Fibroblast of the aortic adventitia (primary cell): ENCODE measurements at regions not wholly inside any gene's neighbourhood (a gene's known extent, or its start where the extent isn't known, plus 50 kb on each side); places are given as distances from the start of the nearest gene placed in this dataset.

ENCODE experiments used
- DNase-seq: peaks from one replicate; pipeline ENCODE4 v3.0.0-alpha.2; 2010; ENCODE audit warnings: low read depth
- H3K4me3 ChIP-seq: 2 replicates; pipeline ENCODE4 v1.5.1; 2011; ENCODE audit warnings: low read depth, mild to moderate bottlenecking, control low read depth, low read length, moderate library complexity
- TF ChIP-seq, protein P1 (sequence below): IDR thresholded peaks from 2 replicates; pipeline ENCODE4 v1.5.1; 2011; ENCODE audit warnings: mild to moderate bottlenecking, low read length, control low read depth, inconsistent platforms; ENCODE audit not compliant: insufficient read depth

DNA sequence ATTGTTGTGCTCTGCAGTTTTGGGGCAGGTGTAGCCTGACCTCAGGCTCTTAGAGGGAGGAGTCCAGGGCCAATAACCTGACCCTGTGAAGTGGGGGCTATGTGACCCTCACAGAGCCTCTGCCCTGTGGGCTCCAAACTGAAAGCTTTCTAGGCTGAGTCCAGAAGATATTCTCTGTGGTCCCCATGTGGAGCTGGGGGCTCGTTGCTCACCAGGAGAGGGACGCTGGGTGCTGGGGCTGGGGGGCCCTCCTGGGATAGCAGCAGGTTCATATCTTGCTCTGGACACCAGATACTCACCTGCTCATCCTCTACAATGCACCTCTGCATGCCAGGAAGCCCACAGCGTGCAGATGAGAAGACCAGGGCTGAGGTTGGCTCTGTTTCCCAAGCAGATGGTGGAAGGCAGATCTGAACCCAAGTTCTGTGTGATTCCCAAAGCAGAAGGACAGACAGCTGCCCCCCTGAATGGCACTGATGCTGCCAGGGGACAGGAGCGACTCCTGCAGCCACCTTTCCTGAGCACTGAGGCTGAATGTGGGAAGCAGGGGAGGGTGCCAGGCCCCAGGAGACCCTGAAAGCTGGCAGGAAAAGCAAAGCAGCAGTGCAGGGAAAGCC lies 1022.0 kb downstream of the TBC1D22A start:
- no peak for DNase-seq
- TF ChIP-seq, protein P1, sequence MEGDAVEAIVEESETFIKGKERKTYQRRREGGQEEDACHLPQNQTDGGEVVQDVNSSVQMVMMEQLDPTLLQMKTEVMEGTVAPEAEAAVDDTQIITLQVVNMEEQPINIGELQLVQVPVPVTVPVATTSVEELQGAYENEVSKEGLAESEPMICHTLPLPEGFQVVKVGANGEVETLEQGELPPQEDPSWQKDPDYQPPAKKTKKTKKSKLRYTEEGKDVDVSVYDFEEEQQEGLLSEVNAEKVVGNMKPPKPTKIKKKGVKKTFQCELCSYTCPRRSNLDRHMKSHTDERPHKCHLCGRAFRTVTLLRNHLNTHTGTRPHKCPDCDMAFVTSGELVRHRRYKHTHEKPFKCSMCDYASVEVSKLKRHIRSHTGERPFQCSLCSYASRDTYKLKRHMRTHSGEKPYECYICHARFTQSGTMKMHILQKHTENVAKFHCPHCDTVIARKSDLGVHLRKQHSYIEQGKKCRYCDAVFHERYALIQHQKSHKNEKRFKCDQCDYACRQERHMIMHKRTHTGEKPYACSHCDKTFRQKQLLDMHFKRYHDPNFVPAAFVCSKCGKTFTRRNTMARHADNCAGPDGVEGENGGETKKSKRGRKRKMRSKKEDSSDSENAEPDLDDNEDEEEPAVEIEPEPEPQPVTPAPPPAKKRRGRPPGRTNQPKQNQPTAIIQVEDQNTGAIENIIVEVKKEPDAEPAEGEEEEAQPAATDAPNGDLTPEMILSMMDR: no peak
- H3K4me3 ChIP-seq: no peak overlapping the region

DNA sequence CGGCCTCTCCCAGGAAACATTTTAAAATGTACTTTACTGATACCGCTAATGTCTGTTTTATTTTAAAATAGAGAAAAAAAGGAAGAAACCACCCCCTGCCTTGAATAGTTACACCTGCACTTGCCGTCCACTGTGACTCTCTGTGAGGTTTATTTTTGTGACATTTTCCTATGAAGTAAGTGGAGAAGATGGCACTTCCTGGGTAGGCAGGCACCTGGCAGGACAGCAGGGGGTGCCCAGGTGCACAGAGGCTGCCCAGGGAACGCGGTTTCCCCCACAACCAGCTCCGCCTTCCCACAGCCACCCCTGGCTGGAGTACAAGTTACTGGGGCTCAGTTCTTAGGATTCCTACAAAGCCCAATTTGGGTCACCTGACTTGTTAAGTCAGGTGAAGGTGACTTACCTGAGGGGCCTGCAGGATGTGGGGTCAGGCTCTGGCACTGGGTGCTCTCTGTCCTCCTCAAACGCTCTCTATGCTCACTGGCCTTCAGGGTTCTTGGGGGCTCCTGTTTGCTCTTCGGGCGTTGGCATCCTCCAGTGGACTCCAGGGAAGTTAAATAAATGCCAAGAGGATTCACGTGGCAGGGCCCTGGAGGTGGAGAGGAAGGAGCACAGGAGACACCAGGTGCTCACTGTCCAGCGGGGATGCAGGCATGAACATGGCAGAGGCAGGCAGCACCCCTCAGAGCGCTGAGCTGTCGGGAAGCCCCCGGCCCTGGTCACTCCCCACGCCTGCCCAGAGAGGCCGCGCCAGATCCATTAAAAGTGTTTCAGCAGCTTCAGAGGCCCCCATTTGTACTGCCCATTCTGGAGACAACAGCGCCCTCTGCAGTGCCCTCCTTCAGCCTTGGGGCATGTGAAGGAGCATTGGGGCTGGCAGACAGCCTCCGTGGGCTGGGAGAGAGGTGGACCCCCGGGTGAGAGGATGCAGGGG lies 1021.2 kb downstream of the TBC1D22A start:
- TF ChIP-seq, protein P1: no peak
- no peak for DNase-seq
- H3K4me3 ChIP-seq: no peak overlapping the region

DNA sequence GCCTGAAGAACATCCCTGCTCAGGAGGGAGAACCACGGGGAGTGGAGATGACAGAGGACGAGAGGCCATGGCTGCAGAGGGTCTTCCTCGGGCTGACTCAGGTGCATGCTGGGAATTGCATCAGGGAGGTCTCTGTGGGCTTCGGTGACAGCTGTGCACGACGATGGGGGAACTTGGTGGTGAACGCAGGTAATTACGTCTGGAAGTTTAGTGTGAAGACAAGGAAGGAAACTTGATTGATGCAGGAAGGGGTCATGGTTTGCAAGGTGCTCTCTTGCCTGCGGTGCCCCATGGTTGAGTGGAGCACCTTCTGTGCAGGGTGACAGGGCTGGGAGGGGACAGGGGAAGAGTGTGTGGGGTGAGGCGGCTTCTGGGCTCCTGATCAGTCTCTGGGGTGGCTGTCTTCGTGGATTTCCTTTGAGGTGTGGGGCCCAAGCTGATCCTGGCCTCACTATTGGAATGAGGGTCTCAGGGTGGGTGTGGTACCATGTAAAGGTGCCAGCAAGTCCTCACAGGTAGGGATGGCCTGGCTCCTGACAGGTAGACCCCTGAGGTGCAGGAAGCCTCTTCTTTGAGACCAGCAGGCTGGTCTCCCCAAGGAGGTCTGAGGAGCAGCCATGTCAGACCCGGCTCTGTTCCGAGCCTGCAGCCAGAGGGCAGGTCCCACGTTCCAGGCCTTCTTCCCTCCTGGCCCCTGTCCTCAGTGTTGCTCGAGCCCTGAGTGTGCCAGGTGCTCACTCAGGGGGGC lies 1020.1 kb downstream of the TBC1D22A start:
- TF ChIP-seq, protein P1: no peak
- no peak overlapping the region for H3K4me3 ChIP-seq
- no peak for DNase-seq

DNA sequence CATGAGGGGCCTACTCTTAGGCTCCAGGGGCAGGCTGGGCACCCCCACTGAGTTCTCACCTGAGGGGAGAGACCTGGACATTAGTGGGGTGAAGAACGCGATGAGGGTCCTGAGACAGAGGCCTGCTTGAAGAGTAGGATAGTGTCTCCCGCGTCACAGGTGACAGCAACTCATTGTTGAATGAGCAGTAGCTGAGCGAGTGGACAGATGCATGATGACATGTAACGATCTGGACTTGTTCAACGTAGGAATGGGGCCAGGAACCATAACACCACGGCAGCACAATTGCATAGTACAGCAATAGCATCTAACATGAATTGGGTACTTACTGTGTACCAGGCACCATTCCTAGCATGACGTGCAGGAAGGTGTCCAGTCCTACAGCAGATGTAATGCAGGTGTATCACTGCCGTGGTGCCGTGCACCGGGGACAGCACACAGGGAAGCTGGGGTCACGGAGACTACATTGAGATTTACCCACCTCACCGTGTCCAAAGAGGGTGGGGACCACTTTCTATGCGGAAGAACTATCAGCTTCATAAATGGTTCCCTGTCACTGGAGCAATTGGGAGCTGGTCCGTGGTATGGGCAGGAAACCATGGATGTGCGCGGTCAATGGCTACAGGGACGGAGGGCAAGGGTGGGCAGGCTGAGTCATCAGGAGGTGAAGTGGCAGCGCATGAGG lies 1019.1 kb downstream of the TBC1D22A start:
- DNase-seq: no peak
- TF ChIP-seq, protein P1: no peak
- H3K4me3 ChIP-seq: no peak overlapping the region

DNA sequence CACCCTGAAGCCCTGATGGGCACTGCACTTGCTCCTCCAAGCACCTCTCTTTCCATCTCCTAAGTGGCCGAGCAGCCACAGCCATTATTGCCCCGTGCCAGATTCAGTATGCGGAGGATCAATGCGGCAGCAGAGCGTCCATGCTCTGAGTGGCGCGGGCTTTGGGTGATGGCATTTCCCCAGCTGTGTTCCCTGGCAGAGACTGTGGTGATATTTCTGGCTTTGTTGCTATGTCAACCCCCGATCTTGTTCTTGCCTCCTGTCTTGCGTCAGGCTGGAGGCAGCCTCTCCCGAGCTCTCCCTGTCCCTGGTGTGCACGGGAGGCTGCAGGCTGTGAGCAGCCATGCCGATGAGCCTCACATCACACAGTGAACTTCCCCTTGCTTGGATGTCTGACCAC lies 1018.6 kb downstream of the TBC1D22A start:
- TF ChIP-seq, protein P1: no peak
- no peak for DNase-seq
- H3K4me3 ChIP-seq: no peak overlapping the region

DNA sequence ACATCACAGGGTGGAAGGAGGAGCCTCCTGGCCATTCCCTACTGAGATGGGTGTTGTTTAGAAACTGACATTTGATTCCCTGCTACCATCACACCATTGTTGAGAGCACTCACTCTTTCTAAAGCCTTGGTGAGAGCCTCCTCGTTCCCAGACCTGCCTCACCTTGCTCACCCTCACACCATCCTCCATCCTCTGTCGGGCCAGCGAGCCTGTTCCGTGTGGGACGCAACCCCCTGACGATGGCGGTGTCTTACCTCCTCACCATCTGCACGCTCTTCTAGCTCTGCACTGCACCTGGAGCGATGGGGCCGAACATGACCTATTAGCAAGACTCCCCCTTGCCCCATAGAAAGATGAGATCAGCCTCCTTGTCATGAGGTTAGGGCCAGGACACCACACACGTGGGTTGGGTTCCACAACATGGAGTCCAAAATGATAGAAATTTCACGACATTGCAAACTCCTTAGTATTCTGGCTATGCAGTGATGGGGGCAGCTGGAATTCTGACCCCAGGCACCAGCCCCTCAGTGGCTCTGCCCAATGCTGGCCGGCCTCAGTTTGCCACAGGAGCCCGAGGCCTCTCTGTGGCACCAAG lies 1017.9 kb downstream of the TBC1D22A start:
- no peak for DNase-seq
- TF ChIP-seq, protein P1: no peak
- no peak overlapping the region for H3K4me3 ChIP-seq
